HepG2 (cell line): ENCODE measurements at regions not wholly inside any gene's neighbourhood (a gene's known extent, or its start where the extent isn't known, plus 50 kb on each side); places are given as distances from the start of the nearest gene placed in this dataset.

ENCODE experiments used
- CBX5 ChIP-seq: sonication (generic); formaldehyde crosslinking; IDR thresholded peaks from 2 replicates; pipeline ENCODE4 v1.4.0; 2020; ENCODE audit warnings: missing genetic modification reagents, borderline replicate concordance
- CEBPB ChIP-seq: IDR thresholded peaks from 2 replicates; pipeline ENCODE4 v1.6.1; 2011; ENCODE audit warnings: low read depth, low read length, improper control_type of control experiment, borderline replicate concordance
- FOXA3 ChIP-seq: IDR thresholded peaks from 2 replicates; pipeline ENCODE4 v1.6.1; 2016; ENCODE audit warnings: missing genetic modification reagents, missing compliant biosample characterization
- KDM1A ChIP-seq: IDR thresholded peaks from 2 replicates; pipeline ENCODE4 v1.6.1; 2016; ENCODE audit warnings: missing compliant biosample characterization
- SOX13 ChIP-seq, 3 experiments: fragments of 450-650 bp in 1 of 3; sonication (generic) in 1 of 3; formaldehyde crosslinking in 1 of 3; IDR thresholded peaks in 2 of 3; conservative IDR thresholded peaks in 1 of 3; 2 replicates each; pipeline versions ENCODE4 v1.5.0 to v1.6.1; 2016 to 2020; ENCODE audit warnings: antibody characterized with exemption in 1 of 3, mild to moderate bottlenecking in 1 of 3, missing compliant biosample characterization in 1 of 3, missing genetic modification reagents in 1 of 3, moderate library complexity in 1 of 3
- TEAD2 ChIP-seq: sonication (generic); formaldehyde crosslinking; IDR thresholded peaks from 2 replicates; pipeline ENCODE4 v1.9.0; 2021; ENCODE audit warnings: missing genetic modification reagents
- TEAD3 ChIP-seq: optimal IDR thresholded peaks from 2 replicates; pipeline ENCODE3; 2016; ENCODE audit warnings: borderline replicate concordance
- ZNF3 ChIP-seq: IDR thresholded peaks from 2 replicates; pipeline ENCODE4 v1.7.0; 2017; ENCODE audit warnings: inconsistent platforms
- ZNF33A ChIP-seq: sonication (generic); formaldehyde crosslinking; IDR thresholded peaks from 2 replicates; pipeline ENCODE4 v1.5.1; 2020; ENCODE audit warnings: missing genetic modification reagents, mild to moderate bottlenecking, moderate library complexity, borderline replicate concordance
- ZNF430 ChIP-seq: sonication (generic); formaldehyde crosslinking; IDR thresholded peaks from 2 replicates; pipeline ENCODE4 v1.9.0; 2021; ENCODE audit warnings: mild to moderate bottlenecking, missing genetic modification reagents
- ZNF501 ChIP-seq: sonication (generic); formaldehyde crosslinking; IDR thresholded peaks from 2 replicates; pipeline ENCODE4 v1.5.1; 2020; ENCODE audit warnings: mild to moderate bottlenecking, moderate library complexity, missing genetic modification reagents
- ZNF558 ChIP-seq: sonication (generic); formaldehyde crosslinking; IDR thresholded peaks from 2 replicates; pipeline ENCODE4 v1.9.0; 2022; ENCODE audit warnings: mild to moderate bottlenecking, missing genetic modification reagents, borderline replicate concordance
- TF ChIP-seq, protein P1 (sequence below): IDR thresholded peaks from 2 replicates; pipeline ENCODE4 v1.6.1; 2016; ENCODE audit warnings: low read depth, control low read depth
- TF ChIP-seq, protein P2 (sequence below), 2 experiments: sonication (generic) in 1 of 2; formaldehyde crosslinking in 1 of 2; IDR thresholded peaks; 2 replicates each; pipeline versions ENCODE4 v1.6.1 to v1.9.0; 2014 to 2022; ENCODE audit warnings: antibody characterized with exemption in 1 of 2, borderline replicate concordance in 1 of 2, inconsistent platforms in 1 of 2, low read depth in 1 of 2, missing genetic modification reagents in 1 of 2
- TF ChIP-seq, protein P3 (sequence below): sonication (generic); formaldehyde crosslinking; IDR thresholded peaks from 2 replicates; pipeline ENCODE4 v1.4.0; 2020; ENCODE audit warnings: mild to moderate bottlenecking, missing genetic modification reagents

DNA sequence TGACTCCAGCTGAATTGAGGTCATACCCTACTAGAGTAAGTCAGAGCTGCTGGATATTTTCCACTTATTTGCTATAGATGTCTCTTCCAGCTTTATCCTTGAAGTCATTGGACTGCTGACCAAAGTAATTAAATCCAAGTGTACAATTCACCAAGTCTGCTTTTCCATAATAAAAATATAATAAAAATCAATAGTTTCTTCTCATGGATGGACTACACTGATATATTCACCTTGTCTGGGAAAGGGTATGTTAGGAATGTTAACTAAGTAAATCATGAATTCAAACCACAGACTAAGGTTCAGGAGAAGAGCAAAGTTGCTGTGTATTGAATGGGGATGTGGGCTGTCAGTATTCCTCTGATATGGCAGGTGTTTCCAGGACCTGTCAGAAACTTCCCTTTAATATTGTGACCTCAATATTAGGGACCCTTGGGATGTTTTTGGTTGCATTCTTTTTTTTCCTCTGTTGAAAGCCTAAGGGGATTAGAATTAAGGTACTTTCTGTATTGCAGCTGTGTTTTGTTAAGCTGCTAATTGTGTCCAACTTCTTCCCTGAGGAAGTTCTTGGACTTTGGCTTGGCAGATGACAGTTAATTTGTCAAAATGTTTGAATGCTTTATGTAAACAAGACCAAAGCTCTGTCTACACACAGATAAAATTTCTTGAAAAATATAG, 284.0 kb downstream of the ATP23 start (continued):
- TF ChIP-seq CEBPB (no peak), CBX5 (CRISPR knock-in tag) (no peak), ZNF430 (no peak), KDM1A (no peak), TEAD2 (CRISPR knock-in tag) (no peak), ZNF558 (CRISPR knock-in tag) (no peak), ZNF501 (CRISPR knock-in tag) (no peak), TEAD3 (CRISPR knock-in tag) (peak; percentile 87), SOX13 (IDR thresholded peaks at IDR 0.05) (no peak), SOX13 (CRISPR knock-in tag; conservative IDR thresholded peaks at IDR 0.05 in 1 of 2, IDR thresholded peaks at IDR 0.05 in 1 of 2) (peak in 1 of 2 experiments; percentile 34; a peak in 2 of 4 replicates), FOXA3 (CRISPR knock-in tag) (peak; percentile 70), ZNF33A (CRISPR knock-in tag) (no peak), ZNF3 (no peak)
- TF ChIP-seq, protein P1, sequence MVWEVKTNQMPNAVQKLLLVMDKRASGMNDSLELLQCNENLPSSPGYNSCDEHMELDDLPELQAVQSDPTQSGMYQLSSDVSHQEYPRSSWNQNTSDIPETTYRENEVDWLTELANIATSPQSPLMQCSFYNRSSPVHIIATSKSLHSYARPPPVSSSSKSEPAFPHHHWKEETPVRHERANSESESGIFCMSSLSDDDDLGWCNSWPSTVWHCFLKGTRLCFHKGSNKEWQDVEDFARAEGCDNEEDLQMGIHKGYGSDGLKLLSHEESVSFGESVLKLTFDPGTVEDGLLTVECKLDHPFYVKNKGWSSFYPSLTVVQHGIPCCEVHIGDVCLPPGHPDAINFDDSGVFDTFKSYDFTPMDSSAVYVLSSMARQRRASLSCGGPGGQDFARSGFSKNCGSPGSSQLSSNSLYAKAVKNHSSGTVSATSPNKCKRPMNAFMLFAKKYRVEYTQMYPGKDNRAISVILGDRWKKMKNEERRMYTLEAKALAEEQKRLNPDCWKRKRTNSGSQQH (CRISPR knock-in tag): no peak
- TF ChIP-seq, protein P2, sequence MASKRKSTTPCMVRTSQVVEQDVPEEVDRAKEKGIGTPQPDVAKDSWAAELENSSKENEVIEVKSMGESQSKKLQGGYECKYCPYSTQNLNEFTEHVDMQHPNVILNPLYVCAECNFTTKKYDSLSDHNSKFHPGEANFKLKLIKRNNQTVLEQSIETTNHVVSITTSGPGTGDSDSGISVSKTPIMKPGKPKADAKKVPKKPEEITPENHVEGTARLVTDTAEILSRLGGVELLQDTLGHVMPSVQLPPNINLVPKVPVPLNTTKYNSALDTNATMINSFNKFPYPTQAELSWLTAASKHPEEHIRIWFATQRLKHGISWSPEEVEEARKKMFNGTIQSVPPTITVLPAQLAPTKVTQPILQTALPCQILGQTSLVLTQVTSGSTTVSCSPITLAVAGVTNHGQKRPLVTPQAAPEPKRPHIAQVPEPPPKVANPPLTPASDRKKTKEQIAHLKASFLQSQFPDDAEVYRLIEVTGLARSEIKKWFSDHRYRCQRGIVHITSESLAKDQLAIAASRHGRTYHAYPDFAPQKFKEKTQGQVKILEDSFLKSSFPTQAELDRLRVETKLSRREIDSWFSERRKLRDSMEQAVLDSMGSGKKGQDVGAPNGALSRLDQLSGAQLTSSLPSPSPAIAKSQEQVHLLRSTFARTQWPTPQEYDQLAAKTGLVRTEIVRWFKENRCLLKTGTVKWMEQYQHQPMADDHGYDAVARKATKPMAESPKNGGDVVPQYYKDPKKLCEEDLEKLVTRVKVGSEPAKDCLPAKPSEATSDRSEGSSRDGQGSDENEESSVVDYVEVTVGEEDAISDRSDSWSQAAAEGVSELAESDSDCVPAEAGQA (IDR thresholded peaks at IDR 0.05; ENCODE audit: low read depth): no peak
- TF ChIP-seq, protein P2 (CRISPR knock-in tag; IDR thresholded peaks at IDR 0.05; ENCODE audit: borderline replicate concordance): no peak
- TF ChIP-seq, protein P3, sequence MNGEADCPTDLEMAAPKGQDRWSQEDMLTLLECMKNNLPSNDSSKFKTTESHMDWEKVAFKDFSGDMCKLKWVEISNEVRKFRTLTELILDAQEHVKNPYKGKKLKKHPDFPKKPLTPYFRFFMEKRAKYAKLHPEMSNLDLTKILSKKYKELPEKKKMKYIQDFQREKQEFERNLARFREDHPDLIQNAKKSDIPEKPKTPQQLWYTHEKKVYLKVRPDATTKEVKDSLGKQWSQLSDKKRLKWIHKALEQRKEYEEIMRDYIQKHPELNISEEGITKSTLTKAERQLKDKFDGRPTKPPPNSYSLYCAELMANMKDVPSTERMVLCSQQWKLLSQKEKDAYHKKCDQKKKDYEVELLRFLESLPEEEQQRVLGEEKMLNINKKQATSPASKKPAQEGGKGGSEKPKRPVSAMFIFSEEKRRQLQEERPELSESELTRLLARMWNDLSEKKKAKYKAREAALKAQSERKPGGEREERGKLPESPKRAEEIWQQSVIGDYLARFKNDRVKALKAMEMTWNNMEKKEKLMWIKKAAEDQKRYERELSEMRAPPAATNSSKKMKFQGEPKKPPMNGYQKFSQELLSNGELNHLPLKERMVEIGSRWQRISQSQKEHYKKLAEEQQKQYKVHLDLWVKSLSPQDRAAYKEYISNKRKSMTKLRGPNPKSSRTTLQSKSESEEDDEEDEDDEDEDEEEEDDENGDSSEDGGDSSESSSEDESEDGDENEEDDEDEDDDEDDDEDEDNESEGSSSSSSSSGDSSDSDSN (CRISPR knock-in tag): no peak
